Natural killer cell (primary cell): ENCODE measurements at regions not wholly inside any gene's neighbourhood (a gene's known extent, or its start where the extent isn't known, plus 50 kb on each side); places are given as distances from the start of the nearest gene placed in this dataset.
"Not testable (repeated sequence)": the region's sequence is repeated elsewhere in the genome, so short reads cannot be mapped to it uniquely, and the experiment has no call there.

Experiments used
- ATAC-seq, 3 donors: fragments of 150-1000 bp in 2 of 3; fragments of 200-7000 bp in 1 of 3; cut with Tn5 transposase; 1 replicate in 1 of 3; 2 replicates in 2 of 3; pipeline ENCODE4 v1.10.0; 2021; ENCODE audit warnings: mild to moderate bottlenecking in 2 of 3, moderate library complexity in 2 of 3
- DNase-seq, 2 donors: peaks; one replicate each; pipeline versions ENCODE4 v3.0.0 to v3.0.0-alpha.2; 2013 to 2021; ENCODE audit warnings: mixed read lengths in 1 of 2
- H3K27ac ChIP-seq: one replicate; pipeline ENCODE4 v1.5.1; 2013; ENCODE audit warnings: mild to moderate bottlenecking, low read length
- H3K27me3 ChIP-seq: one replicate; pipeline ENCODE4 v1.6.1; 2013; ENCODE audit warnings: low read length; ENCODE audit not compliant: control insufficient read depth, insufficient read depth
- H3K36me3 ChIP-seq: one replicate; pipeline ENCODE4 v1.6.1; 2013; ENCODE audit warnings: low read length; ENCODE audit not compliant: control insufficient read depth, insufficient read depth
- H3K4me1 ChIP-seq: one replicate; pipeline ENCODE4 v1.6.1; 2013; ENCODE audit warnings: low read length; ENCODE audit not compliant: control insufficient read depth, insufficient read depth
- H3K4me3 ChIP-seq: one replicate; pipeline ENCODE4 v1.5.1; 2013; ENCODE audit warnings: low read length
- H3K9me3 ChIP-seq: one replicate; pipeline ENCODE4 v1.6.1; 2013; ENCODE audit warnings: low read length; ENCODE audit not compliant: control insufficient read depth, insufficient read depth
- H3K27ac Mint-ChIP-seq, 2 donors: one replicate each; pipeline ENCODE4 v1.8.0; 2022; ENCODE audit warnings: mild to moderate bottlenecking in 2 of 2, mixed read lengths in 2 of 2, moderate library complexity in 1 of 2
- H3K27me3 Mint-ChIP-seq, 2 donors: one replicate each; pipeline ENCODE4 v1.8.0; 2022; ENCODE audit warnings: low read depth in 2 of 2, mixed read lengths in 2 of 2
- H3K36me3 Mint-ChIP-seq: one replicate; pipeline ENCODE4 v1.8.0; 2022; ENCODE audit warnings: mixed read lengths
- H3K4me1 Mint-ChIP-seq, 2 donors: one replicate each; pipeline ENCODE4 v1.8.0; 2022; ENCODE audit warnings: mixed read lengths in 2 of 2
- H3K4me3 Mint-ChIP-seq: one replicate; pipeline ENCODE4 v1.8.0; 2022; ENCODE audit warnings: mild to moderate bottlenecking, moderate library complexity, mixed read lengths
- H3K9me3 Mint-ChIP-seq, 2 donors: one replicate each; pipeline ENCODE4 v1.8.0; 2022; ENCODE audit warnings: mixed read lengths in 2 of 2
- CTCF ChIP-seq: fragments of 200-600 bp; IDR thresholded peaks from one replicate; pipeline ENCODE4 v1.8.0; 2022; ENCODE audit warnings: antibody characterized with exemption
- WGBS: methylation state at CpG from one replicate; pipeline ENCODE4 v1.1.7; 2013; ENCODE audit warnings: missing lambda C conversion rate; ENCODE audit not compliant: insufficient coverage; 5-methylcytosine and 5-hydroxymethylcytosine counted together
- intact Hi-C: fragments of 100-400 bp; cut with micrococcal nuclease; formaldehyde crosslinking; loops from one replicate; pipeline ENCODE4 v1.14.2; 2022

GRCh38 chr20:47915495-47915894 lies 130.2 kb upstream of the SULF2 start:
- Histone ChIP-seq H3K4me3 (no peak overlapping the region), H3K4me1 (no peaks in the 10 kb centered on the region), H3K9me3 (peaks cover 12% of the 10 kb centered on the region), H3K27me3 (no peaks in the 10 kb centered on the region), H3K36me3 (no peaks in the 10 kb centered on the region), H3K27ac (no peak overlapping the region)
- intact Hi-C loops, result no loop called here
- H3K4me1 Mint-ChIP-seq, result no peaks in the 10 kb centered on the region
- WGBS, result 93% methylated on average over 3 of the region's 3 CpGs
- DNase-seq, result no peak
- H3K36me3 Mint-ChIP-seq, result no peaks in the 10 kb centered on the region
- H3K27me3 Mint-ChIP-seq, result peaks cover 16 to 34% of the 10 kb centered on the region in 2 donors
- H3K27ac Mint-ChIP-seq, result no peak overlapping the region
- no peak for ATAC-seq
- H3K9me3 Mint-ChIP-seq, result peaks cover 2 to 6% of the 10 kb centered on the region in 2 donors
- no peak overlapping the region for H3K4me3 Mint-ChIP-seq
- no peak for TF ChIP-seq CTCF

- Histone ChIP-seq H3K4me3 (no peak overlapping the region), H3K9me3 (peaks cover 12% of the 10 kb centered on the region), H3K27me3 (no peaks in the 10 kb centered on the region), H3K27ac (no peak overlapping the region), H3K4me1 (no peaks in the 10 kb centered on the region), H3K36me3 (no peaks in the 10 kb centered on the region)
- Mint-ChIP-seq H3K27ac (no peak overlapping the region), H3K9me3 (peaks cover 2 to 6% of the 10 kb centered on the region in 2 donors), H3K4me1 (no peaks in the 10 kb centered on the region), H3K27me3 (peaks cover 16 to 29% of the 10 kb centered on the region in 2 donors), H3K4me3 (no peak overlapping the region), H3K36me3 (no peaks in the 10 kb centered on the region)
- TF ChIP-seq CTCF, result no peak
- intact Hi-C loops, result no loop called here
- no peak for ATAC-seq
- DNase-seq, result no peak
- WGBS, result no CpG with 5 or more reads among the region's 1 CpG
Measured at GRCh38 chr20:47914792-47915191, 129.5 kb upstream of the SULF2 start.

- ATAC-seq, H3K4me1 Mint-ChIP-seq, H3K9me3 Mint-ChIP-seq, H3K4me1 ChIP-seq, H3K27ac ChIP-seq, H3K27me3 ChIP-seq, H3K4me3 Mint-ChIP-seq, H3K36me3 Mint-ChIP-seq, H3K4me3 ChIP-seq, DNase-seq, H3K36me3 ChIP-seq, H3K9me3 ChIP-seq, H3K27ac Mint-ChIP-seq, intact Hi-C loops: not testable (repeated sequence)
- H3K27me3 Mint-ChIP-seq, result peaks cover 14 to 17% of the 10 kb centered on the region in 2 donors
- WGBS, result 81% methylated on average over 12 of the region's 12 CpGs
Measured at GRCh38 chr20:47912786-47913501, 127.7 kb upstream of the SULF2 start.

GRCh38 chr20:47912165-47912564 lies 126.9 kb upstream of the SULF2 start:
- H3K9me3 ChIP-seq, H3K27ac Mint-ChIP-seq, H3K4me3 Mint-ChIP-seq, DNase-seq, H3K36me3 ChIP-seq, H3K27ac ChIP-seq, intact Hi-C loops, H3K36me3 Mint-ChIP-seq, H3K4me3 ChIP-seq, H3K27me3 ChIP-seq, ATAC-seq, H3K4me1 Mint-ChIP-seq, H3K9me3 Mint-ChIP-seq, H3K4me1 ChIP-seq: not testable (repeated sequence)
- H3K27me3 Mint-ChIP-seq, result peaks cover 14 to 17% of the 10 kb centered on the region in 2 donors
- 76% methylated on average over 6 of the region's 8 CpGs for WGBS

GRCh38 chr20:47909696-47910369 lies 124.6 kb upstream of the SULF2 start:
- DNase-seq, H3K27me3 Mint-ChIP-seq, H3K27ac ChIP-seq, H3K27me3 ChIP-seq, H3K36me3 Mint-ChIP-seq, H3K36me3 ChIP-seq, H3K9me3 ChIP-seq, H3K4me3 ChIP-seq, H3K4me1 Mint-ChIP-seq, H3K9me3 Mint-ChIP-seq, H3K27ac Mint-ChIP-seq, H3K4me1 ChIP-seq, ATAC-seq, intact Hi-C loops, H3K4me3 Mint-ChIP-seq: not testable (repeated sequence)
- 88% methylated on average over 12 of the region's 12 CpGs for WGBS

- H3K4me1 Mint-ChIP-seq, DNase-seq, ATAC-seq, H3K27me3 ChIP-seq, H3K4me1 ChIP-seq, H3K27me3 Mint-ChIP-seq, intact Hi-C loops, H3K27ac Mint-ChIP-seq, H3K4me3 Mint-ChIP-seq, H3K9me3 ChIP-seq, H3K36me3 Mint-ChIP-seq, H3K36me3 ChIP-seq, H3K9me3 Mint-ChIP-seq, H3K4me3 ChIP-seq, H3K27ac ChIP-seq: not testable (repeated sequence)
- WGBS, result 77% methylated on average over 15 of the region's 15 CpGs
Measured at GRCh38 chr20:47908361-47909035, 123.2 kb upstream of the SULF2 start.
